HUES6 (cell line): ENCODE measurements at regions not wholly inside any gene's neighbourhood (a gene's known extent, or its start where the extent isn't known, plus 50 kb on each side); places are given as distances from the start of the nearest gene placed in this dataset.

ENCODE experiments used
- H3K27ac ChIP-seq: 2 replicates; pipeline ENCODE4 v1.7.0; 2013; ENCODE audit warnings: low read depth, mild to moderate bottlenecking, low read length, inconsistent platforms
- H3K27me3 ChIP-seq: 2 replicates; pipeline ENCODE4 v1.6.1; 2013; ENCODE audit warnings: low read length; ENCODE audit not compliant: control insufficient read depth, insufficient read depth
- H3K36me3 ChIP-seq: 2 replicates; pipeline ENCODE4 v1.6.1; 2013; ENCODE audit warnings: low read length; ENCODE audit not compliant: control insufficient read depth, insufficient read depth
- H3K4me1 ChIP-seq: 2 replicates; pipeline ENCODE4 v1.6.1; 2013; ENCODE audit warnings: low read length; ENCODE audit not compliant: control insufficient read depth, insufficient read depth
- H3K4me3 ChIP-seq: 2 replicates; pipeline ENCODE4 v1.5.1; 2013; ENCODE audit warnings: low read depth, low read length
- H3K9ac ChIP-seq: one replicate; pipeline ENCODE4 v1.6.1; 2013; ENCODE audit warnings: mild to moderate bottlenecking, low read length
- H3K9me3 ChIP-seq: 2 replicates; pipeline ENCODE4 v1.6.1; 2013; ENCODE audit warnings: low read depth, low read length; ENCODE audit not compliant: control insufficient read depth, insufficient read depth

- no peaks in the 10 kb centered on the region for H3K9me3 ChIP-seq
- H3K36me3 ChIP-seq, result no peaks in the 10 kb centered on the region
- no peak overlapping the region for H3K27ac ChIP-seq
- H3K4me3 ChIP-seq, result no peak overlapping the region
- no peaks in the 10 kb centered on the region for H3K27me3 ChIP-seq
- H3K9ac ChIP-seq, result no peak overlapping the region
- peaks cover 10% of the 10 kb centered on the region for H3K4me1 ChIP-seq
Observed at GRCh38 chr2:74743778-74744177, 89.7 kb downstream of the SEMA4F start.

GRCh38 chr2:74744731-74745515 is 89.0 kb upstream of the HK2 start:
- Histone ChIP-seq H3K27me3 (no peaks in the 10 kb centered on the region), H3K4me1 (peaks cover 10% of the 10 kb centered on the region), H3K9ac (no peak overlapping the region), H3K27ac (no peak overlapping the region), H3K4me3 (no peak overlapping the region), H3K36me3 (no peaks in the 10 kb centered on the region), H3K9me3 (no peaks in the 10 kb centered on the region)

DNA sequence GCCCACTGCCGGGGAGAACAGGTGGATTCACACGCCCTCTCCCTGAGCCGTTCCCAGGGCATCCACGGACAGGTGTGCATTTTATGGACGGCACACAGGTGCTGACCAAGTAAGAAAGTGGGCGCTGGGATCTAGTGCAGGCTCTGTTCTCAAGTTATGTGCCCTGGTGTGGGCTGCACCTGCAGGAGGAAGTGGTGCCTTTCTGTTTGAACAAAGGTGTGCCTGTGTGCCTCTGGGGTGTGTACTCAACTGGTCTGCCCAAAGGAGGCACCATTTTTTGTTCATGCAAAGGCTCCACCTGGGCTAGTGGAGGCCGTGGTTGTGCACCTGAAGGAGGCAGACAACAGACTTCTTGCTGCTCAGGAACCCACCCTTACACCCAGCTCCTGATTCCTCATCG is 88.2 kb upstream of the HK2 start:
- H3K27ac ChIP-seq, result no peak overlapping the region
- H3K4me3 ChIP-seq, result no peak overlapping the region
- no peaks in the 10 kb centered on the region for H3K36me3 ChIP-seq
- no peaks in the 10 kb centered on the region for H3K9me3 ChIP-seq
- peaks cover 6% of the 10 kb centered on the region for H3K4me1 ChIP-seq
- H3K27me3 ChIP-seq, result no peaks in the 10 kb centered on the region
- H3K9ac ChIP-seq, result no peak overlapping the region

- Histone ChIP-seq H3K27ac (no peak overlapping the region), H3K4me3 (no peak overlapping the region), H3K4me1 (no peaks in the 10 kb centered on the region), H3K9ac (no peak overlapping the region), H3K36me3 (no peaks in the 10 kb centered on the region), H3K27me3 (no peaks in the 10 kb centered on the region), H3K9me3 (no peaks in the 10 kb centered on the region)
Observed at GRCh38 chr2:74746480-74746879, 87.4 kb upstream of the HK2 start.

- H3K36me3 ChIP-seq, result no peaks in the 10 kb centered on the region
- no peak overlapping the region for H3K4me3 ChIP-seq
- H3K27me3 ChIP-seq, result no peaks in the 10 kb centered on the region
- no peak overlapping the region for H3K9ac ChIP-seq
- no peaks in the 10 kb centered on the region for H3K4me1 ChIP-seq
- H3K9me3 ChIP-seq, result no peaks in the 10 kb centered on the region
- no peak overlapping the region for H3K27ac ChIP-seq
Observed at GRCh38 chr2:74747411-74748080, 86.4 kb upstream of the HK2 start.

- no peaks in the 10 kb centered on the region for H3K36me3 ChIP-seq
- no peak overlapping the region for H3K9ac ChIP-seq
- H3K4me1 ChIP-seq, result no peaks in the 10 kb centered on the region
- no peaks in the 10 kb centered on the region for H3K9me3 ChIP-seq
- H3K27me3 ChIP-seq, result no peaks in the 10 kb centered on the region
- no peak overlapping the region for H3K4me3 ChIP-seq
- H3K27ac ChIP-seq, result no peak overlapping the region
Observed at GRCh38 chr2:74748665-74749064, 85.3 kb upstream of the HK2 start.

GRCh38 chr2:74749432-74749831 is 84.5 kb upstream of the HK2 start:
- no peaks in the 10 kb centered on the region for H3K27me3 ChIP-seq
- H3K4me1 ChIP-seq, result no peaks in the 10 kb centered on the region
- H3K4me3 ChIP-seq, result no peak overlapping the region
- H3K9me3 ChIP-seq, result no peaks in the 10 kb centered on the region
- H3K9ac ChIP-seq, result no peak overlapping the region
- H3K36me3 ChIP-seq, result no peaks in the 10 kb centered on the region
- no peak overlapping the region for H3K27ac ChIP-seq

- H3K27me3 ChIP-seq, result no peaks in the 10 kb centered on the region
- no peaks in the 10 kb centered on the region for H3K4me1 ChIP-seq
- H3K36me3 ChIP-seq, result no peaks in the 10 kb centered on the region
- H3K9me3 ChIP-seq, result peaks cover 10% of the 10 kb centered on the region
- H3K27ac ChIP-seq, result no peak overlapping the region
- no peak overlapping the region for H3K4me3 ChIP-seq
- no peak overlapping the region for H3K9ac ChIP-seq
Observed at GRCh38 chr2:74751981-74752851, 81.7 kb upstream of the HK2 start.

GRCh38 chr2:74755386-74755785 is 78.5 kb upstream of the HK2 start:
- Histone ChIP-seq H3K9ac (no peak overlapping the region), H3K36me3 (no peaks in the 10 kb centered on the region), H3K27me3 (no peaks in the 10 kb centered on the region), H3K9me3 (peaks cover 10% of the 10 kb centered on the region), H3K4me1 (no peaks in the 10 kb centered on the region), H3K27ac (no peak overlapping the region), H3K4me3 (no peak overlapping the region)

DNA sequence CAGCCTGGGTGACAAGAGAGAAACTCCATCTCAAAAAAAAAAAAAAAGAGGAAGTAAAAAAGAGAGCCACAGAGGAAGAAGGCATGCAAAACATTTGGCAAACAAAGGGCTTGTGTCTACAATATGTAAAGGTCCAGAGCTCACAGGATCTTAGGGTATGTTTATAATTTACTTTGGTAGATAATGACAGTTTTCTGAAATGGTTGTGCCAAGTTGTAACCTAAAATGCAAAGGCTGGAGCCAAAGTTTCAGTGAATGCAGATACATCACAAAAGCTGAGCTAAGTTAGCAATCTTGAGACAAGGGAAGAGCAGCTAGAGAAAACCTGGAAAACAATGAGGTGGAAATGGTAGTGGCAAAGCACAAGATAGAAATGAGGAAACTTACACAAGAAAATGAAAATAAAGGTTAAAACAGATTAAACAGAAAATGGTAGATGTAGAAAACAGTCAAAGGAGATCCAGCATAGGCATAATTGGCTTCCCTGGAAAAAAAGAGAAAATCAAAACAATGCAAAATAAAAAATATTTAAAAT is 77.5 kb upstream of the HK2 start:
- Histone ChIP-seq H3K27ac (no peak overlapping the region), H3K4me1 (no peaks in the 10 kb centered on the region), H3K9ac (no peak overlapping the region), H3K4me3 (no peak overlapping the region), H3K36me3 (no peaks in the 10 kb centered on the region), H3K27me3 (no peaks in the 10 kb centered on the region), H3K9me3 (peaks cover 10% of the 10 kb centered on the region)
